ENCODE measurements at regions not wholly inside any gene's neighbourhood (a gene's known extent, or its start where the extent isn't known, plus 50 kb on each side); places are given as distances from the start of the nearest gene placed in this dataset.

DNA sequence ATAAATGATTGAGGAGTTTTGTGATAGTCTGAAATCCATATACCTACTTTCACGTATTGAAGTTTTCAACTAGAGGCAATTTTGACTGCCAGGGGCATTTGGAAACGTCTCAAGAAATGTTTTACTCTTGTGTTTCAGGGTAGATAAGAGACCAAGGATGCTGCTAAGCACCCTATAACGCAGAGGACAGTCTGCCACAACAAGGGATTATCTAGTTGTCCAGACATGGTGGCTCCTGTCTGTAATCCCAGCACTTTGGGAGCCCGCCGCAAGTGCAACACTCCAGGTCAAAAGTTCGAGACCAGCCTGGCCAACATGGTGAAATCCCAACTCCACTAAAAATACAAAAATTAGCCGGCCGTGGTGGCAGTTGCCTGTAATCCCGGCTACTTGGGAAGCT, 133.7 kb upstream of the CCNG1 start:
- TF ChIP-seq, protein P1, sequence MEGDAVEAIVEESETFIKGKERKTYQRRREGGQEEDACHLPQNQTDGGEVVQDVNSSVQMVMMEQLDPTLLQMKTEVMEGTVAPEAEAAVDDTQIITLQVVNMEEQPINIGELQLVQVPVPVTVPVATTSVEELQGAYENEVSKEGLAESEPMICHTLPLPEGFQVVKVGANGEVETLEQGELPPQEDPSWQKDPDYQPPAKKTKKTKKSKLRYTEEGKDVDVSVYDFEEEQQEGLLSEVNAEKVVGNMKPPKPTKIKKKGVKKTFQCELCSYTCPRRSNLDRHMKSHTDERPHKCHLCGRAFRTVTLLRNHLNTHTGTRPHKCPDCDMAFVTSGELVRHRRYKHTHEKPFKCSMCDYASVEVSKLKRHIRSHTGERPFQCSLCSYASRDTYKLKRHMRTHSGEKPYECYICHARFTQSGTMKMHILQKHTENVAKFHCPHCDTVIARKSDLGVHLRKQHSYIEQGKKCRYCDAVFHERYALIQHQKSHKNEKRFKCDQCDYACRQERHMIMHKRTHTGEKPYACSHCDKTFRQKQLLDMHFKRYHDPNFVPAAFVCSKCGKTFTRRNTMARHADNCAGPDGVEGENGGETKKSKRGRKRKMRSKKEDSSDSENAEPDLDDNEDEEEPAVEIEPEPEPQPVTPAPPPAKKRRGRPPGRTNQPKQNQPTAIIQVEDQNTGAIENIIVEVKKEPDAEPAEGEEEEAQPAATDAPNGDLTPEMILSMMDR (conservative IDR thresholded peaks at IDR 0.05) = no peak
- Histone ChIP-seq H2BK12ac (ENCODE audit: insufficient read length, low read depth, low read length) (no peak overlapping the region), H4K8ac (replicated peaks; ENCODE audit: insufficient read length, low read depth, low read length) (no peak overlapping the region), H2BK120ac (ENCODE audit: low read depth, low read length, poor library complexity, severe bottlenecking) (no peak overlapping the region), H3K79me1 (ENCODE audit: insufficient read depth, low read depth, low read length, poor library complexity, severe bottlenecking) (no peaks in the 10 kb centered on the region), H3K14ac (ENCODE audit: insufficient read depth, low read length) (no peak overlapping the region), H3K23ac (ENCODE audit: insufficient read length, low read depth, low read length) (no peak overlapping the region), H3K23me2 (ENCODE audit: insufficient read length, low read depth, low read length, poor library complexity, severe bottlenecking) (no peaks in the 10 kb centered on the region), H3K4me2 (ENCODE audit: insufficient read depth, insufficient read length, low read length) (no peak overlapping the region), H3K27me3 (ENCODE audit: insufficient read depth, low read length) (no peaks in the 10 kb centered on the region), H2AFZ (ENCODE audit: low read length) (no peak overlapping the region), H3T11ph (ENCODE audit: low read length) (no peak overlapping the region), H3K9ac (ENCODE audit: extremely low read depth, insufficient read length, low read length) (no peak overlapping the region), H4K5ac (ENCODE audit: insufficient read length, low read depth, low read length) (no peak overlapping the region), H3K4me1 (ENCODE audit: insufficient read depth, low read length) (no peaks in the 10 kb centered on the region), H3K18ac (ENCODE audit: insufficient read length, low read depth, low read length) (no peak overlapping the region), H3K56ac (ENCODE audit: insufficient read length, low read depth, low read length) (no peak overlapping the region), H2BK20ac (ENCODE audit: low read depth, low read length, poor library complexity, severe bottlenecking) (no peak overlapping the region), H2BK15ac (ENCODE audit: low read depth, low read length) (no peak overlapping the region), H3K9me3 (ENCODE audit: control insufficient read depth, low read depth, low read length) (no peaks in the 10 kb centered on the region), H2AK5ac (ENCODE audit: insufficient read length, low read length) (no peak overlapping the region), H4K20me1 (ENCODE audit: control insufficient read depth, insufficient read depth, insufficient read length) (no peaks in the 10 kb centered on the region), H4K91ac (ENCODE audit: insufficient read length, low read depth, low read length) (no peak overlapping the region), H3K4ac (ENCODE audit: low read depth, low read length) (no peak overlapping the region), H3K27ac (ENCODE audit: insufficient read length, low read depth, low read length) (no peak overlapping the region), H3K79me2 (ENCODE audit: insufficient read depth, low read length) (no peaks in the 10 kb centered on the region), H2BK5ac (ENCODE audit: insufficient read length, low read length) (no peak overlapping the region)
- Mint-ChIP-seq H3K4me3 (no peak overlapping the region), H3K27ac (no peak overlapping the region), H3K27me3 (ENCODE audit: low read depth) (no peaks in the 10 kb centered on the region), H3K36me3 (ENCODE audit: insufficient read depth in 1 of 3, low read depth in 3 of 3) (peaks cover 0 to 2% (median 0%) of the 10 kb centered on the region in 3 experiments; a peak in 1 of 7 replicates), H3K9me3 (no peaks in the 10 kb centered on the region), H3K4me1 (no peaks in the 10 kb centered on the region; a peak in 1 of 4 replicates)
- WGBS (ENCODE audit: extremely low coverage, insufficient read length, low lambda C conversion rate) = no CpG with 5 or more reads among the region's 9 CpGs
- DNase-seq = no peak
